ENCODE measurements at regions not wholly inside any gene's neighbourhood (a gene's known extent, or its start where the extent isn't known, plus 50 kb on each side); places are given as distances from the start of the nearest gene placed in this dataset.

- DNase-seq, result no peak
Observed at GRCh38 chrX:38890326-38890725, 89.1 kb downstream of the MID1IP1 start.

- DNase-seq, result no peak
Observed at GRCh38 chrX:38890963-38891362, 89.7 kb downstream of the MID1IP1 start.

GRCh38 chrX:38891641-38892413 lies 90.6 kb downstream of the MID1IP1 start:
- DNase-seq, result no peak

- DNase-seq, result no peak
Observed at GRCh38 chrX:38893441-38893840, 92.2 kb downstream of the MID1IP1 start.

- no peak for DNase-seq
Observed at GRCh38 chrX:38895775-38896174, 94.5 kb downstream of the MID1IP1 start.

GRCh38 chrX:38896724-38897298 lies 95.6 kb downstream of the MID1IP1 start:
- no peak for DNase-seq

- no peak for DNase-seq
Observed at GRCh38 chrX:38898261-38898660, 97.0 kb downstream of the MID1IP1 start.

GRCh38 chrX:38899650-38900049 lies 98.4 kb downstream of the MID1IP1 start:
- DNase-seq, result no peak

- DNase-seq, result no peak
Observed at GRCh38 chrX:38900719-38901118, 99.5 kb downstream of the MID1IP1 start.

GRCh38 chrX:38902972-38903492 lies 101.8 kb downstream of the MID1IP1 start:
- no peak for DNase-seq

GRCh38 chrX:38916801-38917200 lies 115.5 kb downstream of the MID1IP1 start:
- no peak for DNase-seq

GRCh38 chrX:38917954-38918353 lies 116.7 kb downstream of the MID1IP1 start:
- no peak for DNase-seq

- DNase-seq, result no peak
Observed at GRCh38 chrX:38919202-38919601, 117.9 kb downstream of the MID1IP1 start.

GRCh38 chrX:38919853-38920528 lies 118.7 kb downstream of the MID1IP1 start:
- no peak for DNase-seq

GRCh38 chrX:38923451-38923969 lies 122.3 kb downstream of the MID1IP1 start:
- no peak for DNase-seq

- no peak for DNase-seq
Observed at GRCh38 chrX:38927592-38927991, 126.3 kb downstream of the MID1IP1 start.

- DNase-seq, result no peak
Observed at GRCh38 chrX:38929966-38930421, 128.7 kb downstream of the MID1IP1 start.

- DNase-seq, result no peak
Observed at GRCh38 chrX:38930474-38930873, 129.2 kb downstream of the MID1IP1 start.

GRCh38 chrX:38935561-38935960 lies 134.3 kb downstream of the MID1IP1 start:
- no peak for DNase-seq

GRCh38 chrX:38937400-38937799 lies 136.1 kb downstream of the MID1IP1 start:
- no peak for DNase-seq

GRCh38 chrX:38937926-38938325 lies 136.7 kb downstream of the MID1IP1 start:
- DNase-seq, result no peak

- DNase-seq, result no peak
Observed at GRCh38 chrX:38939067-38939466, 137.8 kb downstream of the MID1IP1 start.

GRCh38 chrX:38940547-38940946 lies 139.3 kb downstream of the MID1IP1 start:
- DNase-seq, result no peak

- DNase-seq, result no peak
Observed at GRCh38 chrX:38941675-38942074, 140.4 kb downstream of the MID1IP1 start.

All from activated T-cell treated with anti-CD3 and anti-CD28 coated beads for 4 hours (primary cell).